Lower lobe of right lung (tissue), 2 donors: ENCODE measurements at regions not wholly inside any gene's neighbourhood (a gene's known extent, or its start where the extent isn't known, plus 50 kb on each side); places are given as distances from the start of the nearest gene placed in this dataset.
"Not testable (repeated sequence)": the region's sequence is repeated elsewhere in the genome, so short reads cannot be mapped to it uniquely, and the experiment has no call there.

ENCODE experiments used
- ATAC-seq, 2 donors: fragments of 200-7000 bp; cut with Tn5 transposase; one replicate each; pipeline ENCODE4 v1.9.1; 2020 to 2022; ENCODE audit warnings: mild to moderate bottlenecking in 2 of 2, moderate library complexity in 2 of 2
- DNase-seq: peaks from one replicate; pipeline ENCODE4 v3.0.0-alpha.2; 2020
- H3K27ac ChIP-seq: fragments of 200-600 bp; one replicate; pipeline ENCODE4 v1.8.0; 2022
- H3K27me3 ChIP-seq: fragments of 200-600 bp; one replicate; pipeline ENCODE4 v1.8.0; 2022; ENCODE audit warnings: low read depth
- H3K36me3 ChIP-seq: fragments of 200-600 bp; one replicate; pipeline ENCODE4 v1.8.0; 2022; ENCODE audit warnings: mild to moderate bottlenecking
- H3K4me1 ChIP-seq: fragments of 200-600 bp; one replicate; pipeline ENCODE4 v1.8.0; 2022
- H3K4me3 ChIP-seq: fragments of 200-600 bp; one replicate; pipeline ENCODE4 v1.8.0; 2022; ENCODE audit warnings: mild to moderate bottlenecking
- H3K9me3 ChIP-seq: fragments of 200-600 bp; one replicate; pipeline ENCODE4 v1.8.0; 2022
- intact Hi-C: fragments of 100-400 bp; cut with DNase I; formaldehyde crosslinking; loops from one replicate; pipeline ENCODE4 v1.11.0; 2022
- TF ChIP-seq, protein P1 (sequence below): fragments of 200-600 bp; IDR thresholded peaks from one replicate; pipeline ENCODE4 v1.8.0; 2022; ENCODE audit warnings: antibody characterized with exemption, mild to moderate bottlenecking
- donor health status: DM: no; HTN: yes; CAD: no; lungs with severe emphysema.

DNA sequence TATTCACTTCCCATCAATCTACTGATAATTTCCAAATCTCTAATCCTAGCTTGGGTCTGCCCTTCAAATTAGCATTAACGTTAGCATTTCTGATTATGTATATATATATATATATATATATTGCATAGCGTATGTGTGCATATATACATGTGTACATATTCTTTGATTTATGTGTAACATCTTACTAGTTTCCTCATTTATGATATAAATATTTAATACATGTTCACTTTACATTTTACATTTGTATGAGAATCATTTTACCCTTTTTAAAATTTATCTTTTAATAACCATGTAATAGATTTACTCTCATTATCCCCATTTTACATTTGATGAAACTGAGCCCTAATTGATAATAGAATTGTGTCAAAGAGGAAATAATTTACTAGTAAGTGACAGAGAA lies 164.7 kb downstream of the ZNF648 start:
- Histone ChIP-seq H3K27ac (no peak overlapping the region), H3K4me1 (no peaks in the 10 kb centered on the region), H3K4me3 (no peak overlapping the region), H3K9me3 (no peaks in the 10 kb centered on the region), H3K36me3 (no peaks in the 10 kb centered on the region), H3K27me3 (no peaks in the 10 kb centered on the region)
- no peak for DNase-seq
- intact Hi-C loops = no loop called here
- ATAC-seq = no peak
- TF ChIP-seq, protein P1, sequence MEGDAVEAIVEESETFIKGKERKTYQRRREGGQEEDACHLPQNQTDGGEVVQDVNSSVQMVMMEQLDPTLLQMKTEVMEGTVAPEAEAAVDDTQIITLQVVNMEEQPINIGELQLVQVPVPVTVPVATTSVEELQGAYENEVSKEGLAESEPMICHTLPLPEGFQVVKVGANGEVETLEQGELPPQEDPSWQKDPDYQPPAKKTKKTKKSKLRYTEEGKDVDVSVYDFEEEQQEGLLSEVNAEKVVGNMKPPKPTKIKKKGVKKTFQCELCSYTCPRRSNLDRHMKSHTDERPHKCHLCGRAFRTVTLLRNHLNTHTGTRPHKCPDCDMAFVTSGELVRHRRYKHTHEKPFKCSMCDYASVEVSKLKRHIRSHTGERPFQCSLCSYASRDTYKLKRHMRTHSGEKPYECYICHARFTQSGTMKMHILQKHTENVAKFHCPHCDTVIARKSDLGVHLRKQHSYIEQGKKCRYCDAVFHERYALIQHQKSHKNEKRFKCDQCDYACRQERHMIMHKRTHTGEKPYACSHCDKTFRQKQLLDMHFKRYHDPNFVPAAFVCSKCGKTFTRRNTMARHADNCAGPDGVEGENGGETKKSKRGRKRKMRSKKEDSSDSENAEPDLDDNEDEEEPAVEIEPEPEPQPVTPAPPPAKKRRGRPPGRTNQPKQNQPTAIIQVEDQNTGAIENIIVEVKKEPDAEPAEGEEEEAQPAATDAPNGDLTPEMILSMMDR = no peak

DNA sequence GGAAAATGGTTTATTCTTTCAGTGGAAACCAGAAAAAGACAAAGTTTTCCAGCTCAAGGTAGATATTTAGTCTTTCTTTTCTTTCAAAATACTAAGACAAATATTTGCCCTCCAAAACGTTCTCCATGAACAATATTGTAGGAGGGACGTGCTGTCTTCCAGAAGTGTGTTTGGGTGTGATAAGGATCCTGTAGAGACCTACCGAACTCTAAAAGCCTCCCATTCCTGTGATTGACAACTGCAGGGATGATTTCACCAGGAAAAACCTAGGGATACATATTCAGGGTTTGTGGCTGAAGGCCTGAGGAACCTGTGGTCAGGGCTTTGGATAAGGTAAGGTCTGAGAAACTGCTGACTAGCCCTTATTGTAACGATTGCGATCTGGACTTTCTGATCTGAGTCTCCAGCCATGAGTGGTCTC lies 167.1 kb downstream of the ZNF648 start:
- no peak overlapping the region for H3K27ac ChIP-seq
- H3K36me3 ChIP-seq = no peaks in the 10 kb centered on the region
- H3K27me3 ChIP-seq = no peaks in the 10 kb centered on the region
- ATAC-seq (no peak), DNase-seq (no peak)
- no peaks in the 10 kb centered on the region for H3K9me3 ChIP-seq
- no peaks in the 10 kb centered on the region for H3K4me1 ChIP-seq
- TF ChIP-seq, protein P1 = no peak
- no peak overlapping the region for H3K4me3 ChIP-seq
- intact Hi-C loops = no loop called here

DNA sequence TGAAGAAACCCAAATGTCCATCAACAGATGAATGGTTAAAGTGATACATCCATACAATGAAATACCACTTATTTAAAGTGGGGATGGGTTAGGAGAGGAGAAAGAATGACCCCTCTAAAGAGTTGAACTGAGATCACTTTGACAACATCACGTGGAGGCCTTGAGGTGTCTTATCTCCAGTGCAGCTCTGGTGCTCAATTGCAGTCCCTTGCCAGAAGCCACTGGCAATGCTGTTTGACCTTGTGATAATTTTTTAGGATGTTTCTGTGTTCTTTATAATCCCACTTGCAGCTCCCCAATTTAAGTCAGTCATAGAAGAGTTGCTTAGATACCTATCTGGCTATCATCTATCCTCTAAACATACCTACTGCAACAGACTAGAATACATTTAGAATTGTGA lies 167.6 kb downstream of the ZNF648 start:
- no peaks in the 10 kb centered on the region for H3K9me3 ChIP-seq
- intact Hi-C loops = no loop called here
- no peak for DNase-seq

DNA sequence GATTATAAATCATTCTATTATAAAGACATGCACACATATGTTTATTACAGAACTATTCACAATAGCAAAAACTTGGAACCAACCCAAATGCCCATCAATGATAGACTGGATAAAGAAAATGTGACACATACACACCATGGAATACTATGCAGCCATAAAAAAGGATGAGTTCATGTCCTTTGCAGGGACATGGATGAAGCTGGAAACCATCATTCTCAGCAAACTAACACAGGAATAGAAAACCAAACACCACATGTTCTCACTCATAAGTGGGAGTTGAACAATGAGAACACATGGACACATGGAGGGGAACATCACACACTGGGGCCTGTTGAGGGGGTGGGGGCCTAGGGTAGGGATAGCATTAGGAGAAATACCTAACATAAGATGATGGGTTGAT lies 168.4 kb downstream of the ZNF648 start:
- DNase-seq, ATAC-seq, H3K27ac ChIP-seq, intact Hi-C loops, H3K4me3 ChIP-seq, H3K27me3 ChIP-seq, H3K9me3 ChIP-seq, H3K4me1 ChIP-seq, H3K36me3 ChIP-seq: not testable (repeated sequence)

More for the DNA sequence above, 167.6 kb downstream of the ZNF648 start:
- H3K36me3 ChIP-seq = no peaks in the 10 kb centered on the region
- no peak overlapping the region for H3K27ac ChIP-seq
- H3K27me3 ChIP-seq = no peaks in the 10 kb centered on the region
- no peak for ATAC-seq
- no peaks in the 10 kb centered on the region for H3K4me1 ChIP-seq
- TF ChIP-seq, protein P1 = no peak
- H3K4me3 ChIP-seq = no peak overlapping the region

DNA sequence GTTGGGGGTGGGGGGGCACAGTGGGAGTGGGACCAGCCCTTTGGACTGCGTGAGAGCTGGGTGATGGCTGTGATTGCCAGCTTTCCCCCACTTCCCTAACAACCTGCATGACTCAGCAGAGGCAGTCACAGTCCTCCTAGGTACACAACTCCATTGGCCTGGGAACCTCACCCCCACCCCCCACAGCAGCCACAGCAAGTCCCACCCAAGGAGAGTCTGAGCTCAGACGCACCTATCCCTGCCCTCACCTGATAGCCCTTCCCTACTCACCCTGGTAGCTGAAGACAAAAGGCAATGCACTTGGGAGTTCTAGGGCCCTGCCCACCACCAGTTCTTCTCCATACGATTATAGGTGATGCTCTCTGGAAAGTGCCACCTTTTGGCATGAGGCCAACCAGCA lies 188.9 kb downstream of the ZNF648 start:
- no peaks in the 10 kb centered on the region for H3K9me3 ChIP-seq
- DNase-seq (no peak), ATAC-seq (no peak)
- no peaks in the 10 kb centered on the region for H3K4me1 ChIP-seq
- no peak overlapping the region for H3K4me3 ChIP-seq
- intact Hi-C loops = no loop called here
- H3K27me3 ChIP-seq = no peaks in the 10 kb centered on the region
- TF ChIP-seq, protein P1 = no peak
- H3K27ac ChIP-seq = no peak overlapping the region
- H3K36me3 ChIP-seq = no peaks in the 10 kb centered on the region

DNA sequence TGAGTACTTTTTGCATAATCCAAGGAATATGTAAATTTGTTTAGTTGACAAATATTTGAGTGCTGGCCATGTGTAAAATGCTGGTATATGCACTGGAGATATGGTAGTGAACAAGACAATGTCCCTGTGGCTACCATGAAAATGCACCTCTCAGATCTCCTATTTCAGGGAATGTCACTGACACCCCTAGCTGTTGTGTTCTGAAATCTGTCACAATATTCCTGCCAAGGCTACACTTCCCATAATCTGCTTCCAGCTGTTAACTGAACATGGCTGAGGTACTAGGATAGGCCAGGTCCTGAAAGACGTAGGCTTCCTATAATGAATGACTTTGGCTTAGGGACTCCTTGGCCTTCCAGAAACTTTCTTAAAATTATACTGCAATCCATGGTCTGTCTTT lies 197.8 kb downstream of the ZNF648 start:
- ATAC-seq = no peak
- Histone ChIP-seq H3K27me3 (no peaks in the 10 kb centered on the region), H3K4me3 (no peak overlapping the region), H3K9me3 (no peaks in the 10 kb centered on the region), H3K36me3 (no peaks in the 10 kb centered on the region), H3K27ac (no peak overlapping the region), H3K4me1 (no peaks in the 10 kb centered on the region)
- no peak for DNase-seq
- intact Hi-C loops = no loop called here
- TF ChIP-seq, protein P1 = no peak
